ENCODE measurements at regions not wholly inside any gene's neighbourhood (a gene's known extent, or its start where the extent isn't known, plus 50 kb on each side); places are given as distances from the start of the nearest gene placed in this dataset.
"Not testable (repeated sequence)": the region's sequence is repeated elsewhere in the genome, so short reads cannot be mapped to it uniquely, and the experiment has no call there.

- H3K27me3 ChIP-seq (replicated peaks in 1 of 4; ENCODE audit: control insufficient read depth in 3 of 4, extremely low read depth in 1 of 4, insufficient read depth in 3 of 4, low read length in 3 of 4); H4K5ac ChIP-seq (ENCODE audit: insufficient read length, low read depth, low read length); H3K27ac ChIP-seq (ENCODE audit: low read depth, low read length); FAIRE-seq; H2BK20ac ChIP-seq (ENCODE audit: low read length); H4K8ac ChIP-seq (ENCODE audit: extremely low read depth, insufficient read depth, low read length); H3K79me1 ChIP-seq (ENCODE audit: low read depth, low read length); H4K91ac ChIP-seq (replicated peaks; ENCODE audit: insufficient read length, low read length); H3K18ac ChIP-seq (ENCODE audit: extremely low read depth, low read length); H3K4me2 ChIP-seq (ENCODE audit: insufficient read depth in 1 of 2, low read depth in 2 of 2, low read length in 2 of 2); H3K4me3 ChIP-seq (ENCODE audit: extremely low read depth in 1 of 4, insufficient read depth in 2 of 4, low read depth in 3 of 4, low read length in 4 of 4); H3K4me1 ChIP-seq (replicated peaks in 1 of 4; ENCODE audit: control insufficient read depth in 3 of 4, insufficient read depth in 4 of 4, low read length in 3 of 4); H3K23me2 ChIP-seq (ENCODE audit: low read depth, low read length); H3K56ac ChIP-seq (replicated peaks; ENCODE audit: insufficient read length, low read depth, low read length); H2AK5ac ChIP-seq (ENCODE audit: low read depth, low read length); DNase-seq (ENCODE audit: low read depth in 1 of 2, low spot score in 2 of 2); H2BK15ac ChIP-seq (ENCODE audit: low read length); H3K23ac ChIP-seq (ENCODE audit: insufficient read length); POLR2A ChIA-PET (ENCODE audit: partially characterized antibody); H3K4ac ChIP-seq (replicated peaks; ENCODE audit: insufficient read length, low read depth, low read length); H3K79me2 ChIP-seq (ENCODE audit: control insufficient read depth in 1 of 2, insufficient read depth in 2 of 2, low read length in 2 of 2); H2BK120ac ChIP-seq (replicated peaks; ENCODE audit: low read depth, low read length); H2BK5ac ChIP-seq (ENCODE audit: low read depth, low read length); H3K9ac ChIP-seq (replicated peaks in 1 of 4; ENCODE audit: extremely low read depth in 1 of 4, low read depth in 3 of 4, low read length in 3 of 4); H2BK12ac ChIP-seq (ENCODE audit: low read depth, low read length); H4K20me1 ChIP-seq (replicated peaks in 1 of 2; ENCODE audit: control insufficient read depth in 1 of 2, insufficient read depth in 2 of 2, low read length in 2 of 2); H3K36me3 ChIP-seq (ENCODE audit: control insufficient read depth in 2 of 4, insufficient read depth in 4 of 4, low read length in 3 of 4); H2AFZ ChIP-seq (ENCODE audit: low read length); H3K14ac ChIP-seq (ENCODE audit: insufficient read length): not testable (repeated sequence)
- H3K9me3 ChIP-seq (ENCODE audit: insufficient read depth in 2 of 2, low read depth in 1 of 2, low read length in 1 of 2), result peaks cover 77 to 82% of the 10 kb centered on the region in 2 experiments
- CTCF ChIA-PET (ENCODE audit: partially characterized antibody), result interaction anchor here (0.7 kb wide), 1 partner anchor 8 kb away, joined by 3 read pairs; no protein-coding TSS in a partner anchor
- WGBS, 2 experiments (ENCODE audit: extremely low coverage in 1 of 2, insufficient coverage in 1 of 2, insufficient read length in 1 of 2, insufficient replicate concordance in 2 of 2, low coverage in 1 of 2, low lambda C conversion rate in 2 of 2, missing lambda C conversion rate in 1 of 2), result 47% methylated on average over 4 of the region's 4 CpGs; no CpG with 5 or more reads in 1 of the 2 experiments
These were observed 1509.5 kb upstream of the TPTE start for GRCh38 chr21:9011916-9012315.

GRCh38 chr21:9013502-9014242 is 1507.7 kb upstream of the TPTE start:
- DNase-seq (ENCODE audit: low read depth in 1 of 2, low spot score in 2 of 2), result not testable (repeated sequence)

More at GRCh38 chr21:9013502-9014242, 1507.7 kb upstream of the TPTE start:
- H3K4me1 ChIP-seq (replicated peaks in 1 of 4; ENCODE audit: control insufficient read depth in 3 of 4, insufficient read depth in 4 of 4, low read length in 3 of 4); H3K36me3 ChIP-seq (ENCODE audit: control insufficient read depth in 2 of 4, insufficient read depth in 4 of 4, low read length in 3 of 4); H4K8ac ChIP-seq (ENCODE audit: extremely low read depth, insufficient read depth, low read length); H3K18ac ChIP-seq (ENCODE audit: extremely low read depth, low read length); H3K4me2 ChIP-seq (ENCODE audit: insufficient read depth in 1 of 2, low read depth in 2 of 2, low read length in 2 of 2); H3K79me1 ChIP-seq (ENCODE audit: low read depth, low read length); H2BK20ac ChIP-seq (ENCODE audit: low read length); H4K5ac ChIP-seq (ENCODE audit: insufficient read length, low read depth, low read length); H2BK5ac ChIP-seq (ENCODE audit: low read depth, low read length); H3K56ac ChIP-seq (replicated peaks; ENCODE audit: insufficient read length, low read depth, low read length); H3K4ac ChIP-seq (replicated peaks; ENCODE audit: insufficient read length, low read depth, low read length); H3K79me2 ChIP-seq (ENCODE audit: control insufficient read depth in 1 of 2, insufficient read depth in 2 of 2, low read length in 2 of 2); H3K27ac ChIP-seq (ENCODE audit: low read depth, low read length); POLR2A ChIA-PET (ENCODE audit: partially characterized antibody); H2AFZ ChIP-seq (ENCODE audit: low read length); H3K14ac ChIP-seq (ENCODE audit: insufficient read length); H3K9ac ChIP-seq (replicated peaks in 1 of 4; ENCODE audit: extremely low read depth in 1 of 4, low read depth in 3 of 4, low read length in 3 of 4); H3K4me3 ChIP-seq (ENCODE audit: extremely low read depth in 1 of 4, insufficient read depth in 2 of 4, low read depth in 3 of 4, low read length in 4 of 4); H4K20me1 ChIP-seq (replicated peaks in 1 of 2; ENCODE audit: control insufficient read depth in 1 of 2, insufficient read depth in 2 of 2, low read length in 2 of 2); FAIRE-seq; H3K23me2 ChIP-seq (ENCODE audit: low read depth, low read length); H2BK120ac ChIP-seq (replicated peaks; ENCODE audit: low read depth, low read length); H3K27me3 ChIP-seq (replicated peaks in 1 of 4; ENCODE audit: control insufficient read depth in 3 of 4, extremely low read depth in 1 of 4, insufficient read depth in 3 of 4, low read length in 3 of 4); H3K23ac ChIP-seq (ENCODE audit: insufficient read length); H4K91ac ChIP-seq (replicated peaks; ENCODE audit: insufficient read length, low read length); H2BK15ac ChIP-seq (ENCODE audit: low read length); H2BK12ac ChIP-seq (ENCODE audit: low read depth, low read length); H2AK5ac ChIP-seq (ENCODE audit: low read depth, low read length); CTCF ChIA-PET (ENCODE audit: partially characterized antibody): not testable (repeated sequence)
- peaks cover 75 to 81% of the 10 kb centered on the region in 2 experiments for H3K9me3 ChIP-seq (ENCODE audit: insufficient read depth in 2 of 2, low read depth in 1 of 2, low read length in 1 of 2)
- 59% methylated on average over 8 of the region's 8 CpGs; no CpG with 5 or more reads in 1 of the 2 experiments for WGBS, 2 experiments (ENCODE audit: extremely low coverage in 1 of 2, insufficient coverage in 1 of 2, insufficient read length in 1 of 2, insufficient replicate concordance in 2 of 2, low coverage in 1 of 2, low lambda C conversion rate in 2 of 2, missing lambda C conversion rate in 1 of 2)

Measured in H1 (cell line).